ENCODE measurements at regions not wholly inside any gene's neighbourhood (a gene's known extent, or its start where the extent isn't known, plus 50 kb on each side); places are given as distances from the start of the nearest gene placed in this dataset.

DNA sequence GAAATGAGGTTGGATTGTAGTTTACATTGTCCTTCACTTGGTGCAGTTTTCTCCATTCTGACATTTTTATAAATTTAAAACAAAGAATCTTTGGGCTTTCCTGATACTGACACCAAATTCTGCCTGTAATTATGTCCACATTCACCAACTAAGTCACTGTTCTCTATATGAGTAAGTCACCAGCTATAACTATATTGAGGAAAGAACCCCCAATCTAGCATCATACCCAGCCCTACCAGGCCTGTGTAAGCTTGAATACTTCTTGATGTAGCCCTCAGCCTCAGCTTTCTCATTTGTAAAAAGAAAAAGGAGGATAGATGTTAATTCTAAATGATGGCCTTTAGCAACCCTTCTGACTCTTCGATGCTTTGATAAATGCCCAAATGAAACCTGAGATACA is 112.7 kb upstream of the FST start:
- DNase-seq (ENCODE audit: low spot score in 2 of 2), result no peak
- peaks cover 4% of the 10 kb centered on the region for H3K4me1 ChIP-seq
- no peaks in the 10 kb centered on the region for H3K9me3 ChIP-seq
- H3K36me3 ChIP-seq, result no peaks in the 10 kb centered on the region
- no peak overlapping the region for H3K27ac ChIP-seq
- TF ChIP-seq EP300 (IDR thresholded peaks at IDR 0.05) (no peak), POLR2A (IDR thresholded peaks at IDR 0.05) (no peak), POLR2AphosphoS5 (IDR thresholded peaks at IDR 0.05) (no peak)
- TF ChIP-seq, protein P1, sequence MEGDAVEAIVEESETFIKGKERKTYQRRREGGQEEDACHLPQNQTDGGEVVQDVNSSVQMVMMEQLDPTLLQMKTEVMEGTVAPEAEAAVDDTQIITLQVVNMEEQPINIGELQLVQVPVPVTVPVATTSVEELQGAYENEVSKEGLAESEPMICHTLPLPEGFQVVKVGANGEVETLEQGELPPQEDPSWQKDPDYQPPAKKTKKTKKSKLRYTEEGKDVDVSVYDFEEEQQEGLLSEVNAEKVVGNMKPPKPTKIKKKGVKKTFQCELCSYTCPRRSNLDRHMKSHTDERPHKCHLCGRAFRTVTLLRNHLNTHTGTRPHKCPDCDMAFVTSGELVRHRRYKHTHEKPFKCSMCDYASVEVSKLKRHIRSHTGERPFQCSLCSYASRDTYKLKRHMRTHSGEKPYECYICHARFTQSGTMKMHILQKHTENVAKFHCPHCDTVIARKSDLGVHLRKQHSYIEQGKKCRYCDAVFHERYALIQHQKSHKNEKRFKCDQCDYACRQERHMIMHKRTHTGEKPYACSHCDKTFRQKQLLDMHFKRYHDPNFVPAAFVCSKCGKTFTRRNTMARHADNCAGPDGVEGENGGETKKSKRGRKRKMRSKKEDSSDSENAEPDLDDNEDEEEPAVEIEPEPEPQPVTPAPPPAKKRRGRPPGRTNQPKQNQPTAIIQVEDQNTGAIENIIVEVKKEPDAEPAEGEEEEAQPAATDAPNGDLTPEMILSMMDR (IDR thresholded peaks at IDR 0.05), result no peak
- no peak overlapping the region for H3K4me3 ChIP-seq
- H3K27me3 ChIP-seq, result no peaks in the 10 kb centered on the region
- 90% methylated on average over 1 of the region's 1 CpG for WGBS

GRCh38 chr5:53368516-53368915 is 111.9 kb upstream of the FST start:
- Histone ChIP-seq H3K9me3 (no peaks in the 10 kb centered on the region), H3K36me3 (no peaks in the 10 kb centered on the region), H3K4me3 (no peak overlapping the region), H3K27me3 (no peaks in the 10 kb centered on the region), H3K4me1 (peaks cover 4% of the 10 kb centered on the region), H3K27ac (no peak overlapping the region)
- TF ChIP-seq POLR2A (IDR thresholded peaks at IDR 0.05), result no peak
- no peak for TF ChIP-seq POLR2AphosphoS5 (IDR thresholded peaks at IDR 0.05)
- no peak for TF ChIP-seq EP300 (IDR thresholded peaks at IDR 0.05)
- TF ChIP-seq, protein P1 (IDR thresholded peaks at IDR 0.05), result no peak
- WGBS, result 44% methylated on average over 1 of the region's 1 CpG
- DNase-seq (ENCODE audit: low spot score in 2 of 2), result no peak

DNA sequence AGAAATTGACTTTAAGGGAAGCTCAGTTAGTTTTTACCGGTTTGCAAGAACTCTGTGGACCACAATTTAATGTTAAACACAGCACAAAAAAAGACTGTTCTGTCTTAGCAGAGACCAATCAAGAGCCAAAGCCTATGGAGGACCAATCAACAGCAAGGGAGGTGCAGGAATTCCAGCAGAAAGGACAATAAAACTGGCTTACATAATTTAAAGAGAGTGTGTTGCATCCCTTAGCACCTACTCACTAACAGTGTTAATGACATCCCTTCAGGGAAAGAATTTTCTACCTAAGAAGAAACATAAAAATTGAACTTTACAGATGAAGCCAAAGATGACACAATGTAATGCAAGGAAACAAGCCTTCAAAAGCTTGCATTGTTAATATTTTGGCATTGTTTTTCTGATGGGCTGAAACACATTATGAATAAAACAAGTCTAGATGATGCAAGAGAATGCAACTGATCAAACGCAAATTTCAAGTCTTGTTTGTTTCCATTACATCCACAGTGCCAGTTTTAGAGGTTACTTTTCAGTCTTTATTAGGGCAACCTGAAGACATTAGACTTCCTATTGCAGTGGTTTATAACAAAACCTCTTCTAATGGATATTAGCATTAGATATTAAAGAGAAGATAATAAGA is 111.3 kb upstream of the FST start:
- no peak overlapping the region for H3K4me3 ChIP-seq
- no peaks in the 10 kb centered on the region for H3K27me3 ChIP-seq
- H3K4me1 ChIP-seq, result peaks cover 4% of the 10 kb centered on the region
- no peak for DNase-seq (ENCODE audit: low spot score in 2 of 2)
- TF ChIP-seq POLR2A (IDR thresholded peaks at IDR 0.05) (no peak), EP300 (IDR thresholded peaks at IDR 0.05) (no peak), POLR2AphosphoS5 (IDR thresholded peaks at IDR 0.05) (no peak)
- TF ChIP-seq, protein P1 (IDR thresholded peaks at IDR 0.05), result no peak
- H3K36me3 ChIP-seq, result no peaks in the 10 kb centered on the region
- H3K9me3 ChIP-seq, result no peaks in the 10 kb centered on the region
- H3K27ac ChIP-seq, result no peak overlapping the region
- 61% methylated on average over 2 of the region's 2 CpGs for WGBS

GRCh38 chr5:53369681-53370080 is 110.7 kb upstream of the FST start:
- H3K36me3 ChIP-seq, result no peaks in the 10 kb centered on the region
- H3K4me1 ChIP-seq, result peaks cover 4% of the 10 kb centered on the region
- no peak overlapping the region for H3K27ac ChIP-seq
- 71% methylated on average over 3 of the region's 3 CpGs for WGBS
- no peak overlapping the region for H3K4me3 ChIP-seq
- no peaks in the 10 kb centered on the region for H3K27me3 ChIP-seq
- TF ChIP-seq EP300 (IDR thresholded peaks at IDR 0.05), result no peak
- no peak for TF ChIP-seq POLR2AphosphoS5 (IDR thresholded peaks at IDR 0.05)
- no peak for TF ChIP-seq POLR2A (IDR thresholded peaks at IDR 0.05)
- TF ChIP-seq, protein P1 (IDR thresholded peaks at IDR 0.05), result no peak
- no peaks in the 10 kb centered on the region for H3K9me3 ChIP-seq
- no peak for DNase-seq (ENCODE audit: low spot score in 2 of 2)

GRCh38 chr5:53373451-53374158 is 106.8 kb upstream of the FST start:
- no peak overlapping the region for H3K27ac ChIP-seq
- H3K36me3 ChIP-seq, result no peaks in the 10 kb centered on the region
- TF ChIP-seq, protein P1 (IDR thresholded peaks at IDR 0.05), result no peak
- TF ChIP-seq EP300 (IDR thresholded peaks at IDR 0.05), result no peak
- TF ChIP-seq POLR2AphosphoS5 (IDR thresholded peaks at IDR 0.05), result no peak
- TF ChIP-seq POLR2A (IDR thresholded peaks at IDR 0.05), result no peak
- no peaks in the 10 kb centered on the region for H3K9me3 ChIP-seq
- H3K4me1 ChIP-seq, result no peaks in the 10 kb centered on the region
- WGBS, result 51% methylated on average over 3 of the region's 3 CpGs
- DNase-seq (ENCODE audit: low spot score in 2 of 2), result no peak
- H3K27me3 ChIP-seq, result no peaks in the 10 kb centered on the region
- H3K4me3 ChIP-seq, result no peak overlapping the region
